ENCODE measurements at regions not wholly inside any gene's neighbourhood (a gene's known extent, or its start where the extent isn't known, plus 50 kb on each side); places are given as distances from the start of the nearest gene placed in this dataset.

DNA sequence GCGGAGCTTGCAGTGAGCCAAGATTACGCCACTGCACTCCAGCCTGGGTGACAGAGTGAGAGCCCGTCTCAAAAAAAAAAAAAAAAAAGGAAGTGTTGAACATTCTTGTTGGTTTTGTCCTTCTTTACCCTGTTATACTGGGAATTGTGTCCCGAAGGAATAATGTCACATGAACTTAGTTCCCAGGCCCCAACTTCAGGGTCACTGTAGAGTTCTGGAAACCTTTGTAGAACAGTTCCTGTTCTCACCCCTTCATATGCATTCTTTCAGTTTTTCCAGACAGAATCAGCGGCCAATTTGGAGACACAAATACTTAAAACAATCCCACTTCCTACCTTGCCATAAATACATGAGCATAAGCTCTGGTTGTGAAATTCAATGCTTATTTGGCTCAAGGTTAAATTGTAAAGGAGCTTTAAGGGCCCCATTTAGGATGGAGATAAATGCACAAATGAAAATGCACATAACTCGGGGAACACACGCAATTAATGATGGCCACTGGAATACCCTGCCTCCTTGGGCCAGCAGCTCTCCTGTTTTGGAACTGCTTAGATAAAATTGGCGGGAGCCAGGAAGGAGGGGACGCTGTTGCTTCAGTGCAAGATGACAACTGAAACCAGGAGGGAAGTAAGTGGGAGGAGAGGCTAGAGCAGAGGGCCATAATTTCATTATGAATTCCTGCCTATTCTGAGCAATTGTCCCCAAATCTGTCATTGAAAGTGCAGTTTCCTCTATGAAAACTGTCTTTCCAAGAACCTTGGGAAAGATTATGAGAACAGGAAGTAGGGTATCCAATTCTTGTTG lies 153.7 kb downstream of the FGF1 start:
- Histone ChIP-seq H3K9ac (ENCODE audit: low read depth in 2 of 2, low read length in 2 of 2) (no peak overlapping the region), H3K4me1 (no peaks in the 10 kb centered on the region), H3K4me3 (no peak overlapping the region), H3K36me3 (no peaks in the 10 kb centered on the region), H3K27ac (no peak overlapping the region), H3K9me3 (no peaks in the 10 kb centered on the region), H3K27me3 (no peaks in the 10 kb centered on the region)
- intact Hi-C loops (cut with DNase I), result no loop called here
- DNase-seq, result no peak
- TF ChIP-seq, protein P1, sequence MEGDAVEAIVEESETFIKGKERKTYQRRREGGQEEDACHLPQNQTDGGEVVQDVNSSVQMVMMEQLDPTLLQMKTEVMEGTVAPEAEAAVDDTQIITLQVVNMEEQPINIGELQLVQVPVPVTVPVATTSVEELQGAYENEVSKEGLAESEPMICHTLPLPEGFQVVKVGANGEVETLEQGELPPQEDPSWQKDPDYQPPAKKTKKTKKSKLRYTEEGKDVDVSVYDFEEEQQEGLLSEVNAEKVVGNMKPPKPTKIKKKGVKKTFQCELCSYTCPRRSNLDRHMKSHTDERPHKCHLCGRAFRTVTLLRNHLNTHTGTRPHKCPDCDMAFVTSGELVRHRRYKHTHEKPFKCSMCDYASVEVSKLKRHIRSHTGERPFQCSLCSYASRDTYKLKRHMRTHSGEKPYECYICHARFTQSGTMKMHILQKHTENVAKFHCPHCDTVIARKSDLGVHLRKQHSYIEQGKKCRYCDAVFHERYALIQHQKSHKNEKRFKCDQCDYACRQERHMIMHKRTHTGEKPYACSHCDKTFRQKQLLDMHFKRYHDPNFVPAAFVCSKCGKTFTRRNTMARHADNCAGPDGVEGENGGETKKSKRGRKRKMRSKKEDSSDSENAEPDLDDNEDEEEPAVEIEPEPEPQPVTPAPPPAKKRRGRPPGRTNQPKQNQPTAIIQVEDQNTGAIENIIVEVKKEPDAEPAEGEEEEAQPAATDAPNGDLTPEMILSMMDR (IDR thresholded peaks at IDR 0.05), result no peak

DNA sequence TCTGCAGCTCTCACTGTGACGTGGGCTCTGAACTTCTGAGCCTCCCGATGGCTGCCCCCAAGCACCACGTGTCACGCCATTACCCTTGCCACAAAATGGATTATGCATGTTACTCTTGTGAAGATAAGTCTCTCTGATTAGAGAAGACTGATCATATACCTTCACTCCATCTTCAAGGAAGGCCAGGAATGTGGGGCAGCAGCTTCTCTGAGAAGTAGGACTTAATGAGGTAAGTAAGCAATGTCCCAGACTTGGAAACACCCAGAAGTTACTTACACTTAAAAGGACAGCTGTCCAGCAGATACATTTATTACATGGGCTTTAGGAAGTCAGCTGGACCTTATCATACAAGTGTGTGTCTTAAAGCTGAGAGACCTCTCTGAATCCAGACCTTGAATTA lies 155.0 kb downstream of the FGF1 start:
- H3K9me3 ChIP-seq, result no peaks in the 10 kb centered on the region
- H3K27ac ChIP-seq, result no peak overlapping the region
- no peaks in the 10 kb centered on the region for H3K27me3 ChIP-seq
- H3K4me3 ChIP-seq, result no peak overlapping the region
- TF ChIP-seq, protein P1 (IDR thresholded peaks at IDR 0.05), result no peak
- DNase-seq, result no peak
- intact Hi-C loops (cut with DNase I), result no loop called here
- no peak overlapping the region for H3K9ac ChIP-seq (ENCODE audit: low read depth in 2 of 2, low read length in 2 of 2)
- H3K4me1 ChIP-seq, result no peaks in the 10 kb centered on the region
- no peaks in the 10 kb centered on the region for H3K36me3 ChIP-seq

DNA sequence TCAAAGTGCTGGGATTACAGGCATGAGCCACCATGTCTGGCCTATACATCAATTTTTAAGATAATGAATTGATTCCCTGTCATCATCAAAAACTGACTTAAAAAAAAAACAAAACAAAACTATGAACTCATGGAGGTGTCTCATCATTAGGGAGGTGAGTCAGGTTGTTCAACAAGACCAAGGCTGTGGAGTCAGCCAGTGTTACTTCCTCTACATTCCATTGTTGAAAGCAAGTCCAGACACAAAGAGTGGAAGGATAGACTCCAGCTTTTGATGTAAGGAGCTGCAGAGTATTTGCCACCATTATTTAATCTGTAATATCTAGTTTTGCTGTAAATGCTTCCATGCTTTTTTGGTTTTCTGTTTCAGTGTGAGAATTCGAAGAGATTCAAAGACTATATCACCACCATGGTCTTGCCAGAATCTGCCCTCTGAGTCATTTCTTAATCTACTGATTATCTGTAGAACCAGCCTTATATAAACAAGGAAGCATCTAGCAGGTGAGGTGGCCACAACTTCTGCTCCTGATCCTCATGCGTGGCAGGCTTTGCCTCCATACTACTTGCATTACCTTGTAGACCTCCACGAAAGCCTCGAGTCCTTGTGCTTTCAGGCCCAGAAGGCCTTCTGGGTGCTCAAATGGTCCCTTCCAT lies 156.1 kb downstream of the FGF1 start:
- Histone ChIP-seq H3K4me1 (no peaks in the 10 kb centered on the region), H3K36me3 (no peaks in the 10 kb centered on the region), H3K9me3 (no peaks in the 10 kb centered on the region), H3K27ac (no peak overlapping the region), H3K4me3 (no peak overlapping the region), H3K9ac (ENCODE audit: low read depth in 2 of 2, low read length in 2 of 2) (no peak overlapping the region), H3K27me3 (no peaks in the 10 kb centered on the region)
- intact Hi-C loops (cut with DNase I), result no loop called here
- TF ChIP-seq, protein P1 (IDR thresholded peaks at IDR 0.05), result no peak
- DNase-seq, result no peak

DNA sequence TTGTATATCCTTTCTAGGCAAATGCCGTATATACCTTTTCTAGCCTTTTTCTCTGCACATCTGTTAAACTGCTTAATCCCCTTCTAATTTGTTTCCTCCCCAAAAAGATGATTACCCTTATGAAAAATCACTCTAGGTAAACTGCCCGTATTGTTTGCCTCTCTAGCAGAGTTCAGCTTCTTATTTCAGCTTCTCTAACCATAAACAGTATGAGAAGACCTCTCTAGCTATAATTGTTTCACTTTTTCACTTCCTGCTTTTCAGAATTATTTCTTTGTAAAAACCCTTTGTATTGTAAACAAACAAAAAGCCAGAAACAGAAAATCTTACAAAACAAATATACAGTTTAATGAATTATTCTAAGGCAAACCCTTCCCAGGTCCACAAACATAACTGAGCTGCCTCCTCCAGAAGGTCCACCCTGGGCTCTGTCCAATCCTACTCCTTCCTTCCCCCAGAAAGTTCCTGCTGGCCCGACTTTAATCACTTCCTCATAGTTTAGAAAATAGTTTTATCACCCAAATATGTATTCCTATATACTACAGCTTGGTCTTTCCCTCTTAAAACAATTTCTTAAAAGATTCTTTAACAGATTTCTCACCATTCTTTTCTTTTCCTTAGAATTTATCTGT lies 158.1 kb downstream of the FGF1 start:
- Histone ChIP-seq H3K9ac (ENCODE audit: low read depth in 2 of 2, low read length in 2 of 2) (no peak overlapping the region), H3K9me3 (no peaks in the 10 kb centered on the region), H3K4me3 (no peak overlapping the region), H3K4me1 (no peaks in the 10 kb centered on the region), H3K27ac (no peak overlapping the region), H3K27me3 (no peaks in the 10 kb centered on the region), H3K36me3 (no peaks in the 10 kb centered on the region)
- intact Hi-C loops (cut with DNase I), result no loop called here
- TF ChIP-seq, protein P1 (IDR thresholded peaks at IDR 0.05), result no peak
- no peak for DNase-seq

DNA sequence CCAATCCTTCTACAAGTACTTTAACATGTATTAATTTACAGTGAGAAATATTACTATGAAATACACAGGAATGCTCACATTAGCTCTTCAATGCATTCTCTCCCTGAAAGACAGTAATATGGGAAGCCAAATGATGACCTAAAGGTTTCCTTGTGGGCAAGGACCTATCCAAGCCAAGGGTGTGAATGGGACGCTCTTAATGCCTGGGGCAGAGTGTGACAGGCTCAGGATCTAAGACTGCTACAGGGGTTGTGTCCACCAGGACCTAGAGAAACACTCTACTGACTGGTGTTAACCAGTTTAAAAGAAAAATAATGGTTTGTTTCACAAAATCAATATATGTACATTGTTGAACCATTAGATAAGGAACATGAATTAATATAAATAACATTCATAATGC lies 158.7 kb downstream of the FGF1 start:
- H3K4me1 ChIP-seq, result no peaks in the 10 kb centered on the region
- H3K9ac ChIP-seq (ENCODE audit: low read depth in 2 of 2, low read length in 2 of 2), result no peak overlapping the region
- no peaks in the 10 kb centered on the region for H3K36me3 ChIP-seq
- H3K9me3 ChIP-seq, result no peaks in the 10 kb centered on the region
- TF ChIP-seq, protein P1 (IDR thresholded peaks at IDR 0.05), result no peak
- intact Hi-C loops (cut with DNase I), result no loop called here
- no peaks in the 10 kb centered on the region for H3K27me3 ChIP-seq
- no peak for DNase-seq
- no peak overlapping the region for H3K27ac ChIP-seq
- no peak overlapping the region for H3K4me3 ChIP-seq

All from colonic mucosa (tissue), 4 donors.